Endothelial cell (in vitro differentiated cells): ENCODE measurements at regions not wholly inside any gene's neighbourhood (a gene's known extent, or its start where the extent isn't known, plus 50 kb on each side); places are given as distances from the start of the nearest gene placed in this dataset.

ENCODE experiments used
- DNase-seq: peaks from one replicate; pipeline ENCODE4 v3.0.0; 2021; ENCODE audit warnings: low spot score
- H3K27ac Mint-ChIP-seq: one replicate; pipeline ENCODE4 v1.8.0; 2021; ENCODE audit warnings: mixed read lengths, inconsistent platforms; ENCODE audit not compliant: unreplicated experiment
- H3K27me3 Mint-ChIP-seq: one replicate; pipeline ENCODE4 v1.8.0; 2021; ENCODE audit warnings: mild to moderate bottlenecking, moderate library complexity, mixed read lengths, inconsistent platforms; ENCODE audit not compliant: unreplicated experiment
- H3K36me3 Mint-ChIP-seq: one replicate; pipeline ENCODE4 v1.8.0; 2021; ENCODE audit warnings: mild to moderate bottlenecking, low read depth, mixed read lengths, inconsistent platforms; ENCODE audit not compliant: unreplicated experiment
- H3K4me1 Mint-ChIP-seq: one replicate; pipeline ENCODE4 v1.8.0; 2021; ENCODE audit warnings: mild to moderate bottlenecking, mixed read lengths, inconsistent platforms; ENCODE audit not compliant: unreplicated experiment
- H3K4me3 Mint-ChIP-seq: one replicate; pipeline ENCODE4 v1.8.0; 2021; ENCODE audit warnings: mild to moderate bottlenecking, mixed read lengths, inconsistent platforms; ENCODE audit not compliant: unreplicated experiment
- H3K9me3 Mint-ChIP-seq: one replicate; pipeline ENCODE4 v1.8.0; 2021; ENCODE audit warnings: mixed read lengths, inconsistent platforms; ENCODE audit not compliant: unreplicated experiment
- TF ChIP-seq, protein P1 (sequence below): fragments of 200-600 bp; sonication (generic); IDR thresholded peaks from one replicate; pipeline ENCODE4 v1.5.0; 2021; ENCODE audit warnings: antibody characterized with exemption; ENCODE audit not compliant: unreplicated experiment

DNA sequence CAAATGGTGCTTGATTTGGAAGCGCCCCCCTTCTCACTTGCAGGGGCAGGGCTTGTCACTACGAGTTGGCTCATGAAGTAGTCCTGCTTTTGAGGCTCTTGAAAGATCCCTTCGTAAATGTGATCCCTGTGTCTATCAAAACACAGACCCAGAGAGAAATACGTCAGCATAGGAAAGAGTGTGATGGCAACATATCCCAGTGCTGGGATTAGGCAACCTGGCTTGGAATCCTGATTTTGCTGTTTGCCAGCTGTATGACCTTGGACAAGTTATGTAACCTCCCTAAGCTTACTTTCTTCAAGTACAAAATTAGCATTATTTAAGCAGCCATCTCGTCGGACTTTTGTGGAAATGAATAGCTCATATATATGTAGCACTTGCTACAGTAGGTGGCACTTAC is 228.4 kb downstream of the ATG4C start:
- Mint-ChIP-seq H3K4me1 (peaks cover 14% of the 10 kb centered on the region), H3K27me3 (peaks cover 3% of the 10 kb centered on the region), H3K27ac (no peak overlapping the region), H3K4me3 (no peak overlapping the region), H3K36me3 (no peaks in the 10 kb centered on the region), H3K9me3 (no peaks in the 10 kb centered on the region)
- no peak for DNase-seq
- TF ChIP-seq, protein P1, sequence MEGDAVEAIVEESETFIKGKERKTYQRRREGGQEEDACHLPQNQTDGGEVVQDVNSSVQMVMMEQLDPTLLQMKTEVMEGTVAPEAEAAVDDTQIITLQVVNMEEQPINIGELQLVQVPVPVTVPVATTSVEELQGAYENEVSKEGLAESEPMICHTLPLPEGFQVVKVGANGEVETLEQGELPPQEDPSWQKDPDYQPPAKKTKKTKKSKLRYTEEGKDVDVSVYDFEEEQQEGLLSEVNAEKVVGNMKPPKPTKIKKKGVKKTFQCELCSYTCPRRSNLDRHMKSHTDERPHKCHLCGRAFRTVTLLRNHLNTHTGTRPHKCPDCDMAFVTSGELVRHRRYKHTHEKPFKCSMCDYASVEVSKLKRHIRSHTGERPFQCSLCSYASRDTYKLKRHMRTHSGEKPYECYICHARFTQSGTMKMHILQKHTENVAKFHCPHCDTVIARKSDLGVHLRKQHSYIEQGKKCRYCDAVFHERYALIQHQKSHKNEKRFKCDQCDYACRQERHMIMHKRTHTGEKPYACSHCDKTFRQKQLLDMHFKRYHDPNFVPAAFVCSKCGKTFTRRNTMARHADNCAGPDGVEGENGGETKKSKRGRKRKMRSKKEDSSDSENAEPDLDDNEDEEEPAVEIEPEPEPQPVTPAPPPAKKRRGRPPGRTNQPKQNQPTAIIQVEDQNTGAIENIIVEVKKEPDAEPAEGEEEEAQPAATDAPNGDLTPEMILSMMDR: no peak

DNA sequence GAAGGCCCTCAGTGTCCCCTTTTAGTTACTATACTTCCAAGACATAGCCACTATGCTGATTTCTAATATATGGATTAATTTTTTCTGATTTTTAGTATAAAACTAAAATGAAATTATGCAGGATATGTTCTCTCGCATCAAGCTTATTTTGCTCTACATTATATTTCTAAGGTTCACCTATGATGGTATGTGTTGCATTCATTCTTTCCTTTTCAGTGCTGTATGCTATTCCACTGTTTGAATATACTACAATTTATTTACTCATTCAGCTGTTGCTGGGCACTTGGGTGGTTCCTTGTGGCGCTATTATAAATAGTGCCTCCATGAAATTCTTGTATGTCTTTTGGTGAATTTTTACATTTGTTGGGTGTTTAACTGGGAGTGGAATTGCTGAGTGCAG is 230.3 kb downstream of the ATG4C start:
- no peak for DNase-seq
- no peaks in the 10 kb centered on the region for H3K9me3 Mint-ChIP-seq
- peaks cover 1% of the 10 kb centered on the region for H3K27me3 Mint-ChIP-seq
- no peaks in the 10 kb centered on the region for H3K36me3 Mint-ChIP-seq
- no peak overlapping the region for H3K4me3 Mint-ChIP-seq
- H3K27ac Mint-ChIP-seq: no peak overlapping the region
- peaks cover 5% of the 10 kb centered on the region for H3K4me1 Mint-ChIP-seq
- TF ChIP-seq, protein P1: no peak

DNA sequence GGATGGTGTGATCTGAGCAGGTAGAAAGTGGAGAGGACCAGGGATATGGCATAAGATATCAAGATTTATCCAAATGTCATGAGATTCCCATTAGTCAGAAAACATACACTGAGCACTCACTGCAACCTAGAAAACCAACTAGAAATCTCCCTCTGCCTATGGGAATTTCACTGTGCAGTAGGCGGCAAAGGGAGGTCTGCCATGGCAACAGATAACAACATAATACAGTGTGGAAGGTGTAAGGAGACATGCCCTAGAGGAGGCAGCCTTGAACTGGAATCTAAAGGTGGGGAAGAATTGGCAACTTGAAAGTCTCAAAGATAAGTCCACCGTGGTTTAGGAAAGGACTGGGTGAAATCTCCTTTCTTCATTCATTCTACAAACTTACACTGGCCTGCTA is 238.4 kb downstream of the ATG4C start:
- Mint-ChIP-seq H3K27me3 (peaks cover 1% of the 10 kb centered on the region), H3K27ac (no peak overlapping the region), H3K4me1 (no peaks in the 10 kb centered on the region), H3K36me3 (no peaks in the 10 kb centered on the region), H3K4me3 (no peak overlapping the region), H3K9me3 (no peaks in the 10 kb centered on the region)
- TF ChIP-seq, protein P1: no peak
- DNase-seq: no peak

DNA sequence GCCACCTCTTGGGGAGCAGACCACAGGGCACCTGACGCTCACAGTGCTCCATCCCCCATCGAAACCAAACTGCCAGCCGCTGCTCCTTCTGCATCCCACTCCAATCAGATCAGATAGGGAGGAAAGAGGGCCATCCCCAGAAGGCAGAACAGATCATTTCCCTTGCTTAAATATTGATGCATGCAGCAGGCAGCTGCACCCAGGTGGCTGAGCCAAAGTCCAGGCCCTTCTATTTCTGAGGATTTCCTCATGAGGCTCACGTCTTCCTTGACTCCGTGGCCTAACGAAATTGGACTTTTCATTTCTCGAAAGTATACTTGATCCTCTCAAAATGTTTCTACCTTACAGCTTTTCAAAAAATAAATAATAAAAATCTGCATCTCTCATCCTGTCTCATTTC is 239.2 kb downstream of the ATG4C start:
- peaks cover 1% of the 10 kb centered on the region for H3K27me3 Mint-ChIP-seq

DNA sequence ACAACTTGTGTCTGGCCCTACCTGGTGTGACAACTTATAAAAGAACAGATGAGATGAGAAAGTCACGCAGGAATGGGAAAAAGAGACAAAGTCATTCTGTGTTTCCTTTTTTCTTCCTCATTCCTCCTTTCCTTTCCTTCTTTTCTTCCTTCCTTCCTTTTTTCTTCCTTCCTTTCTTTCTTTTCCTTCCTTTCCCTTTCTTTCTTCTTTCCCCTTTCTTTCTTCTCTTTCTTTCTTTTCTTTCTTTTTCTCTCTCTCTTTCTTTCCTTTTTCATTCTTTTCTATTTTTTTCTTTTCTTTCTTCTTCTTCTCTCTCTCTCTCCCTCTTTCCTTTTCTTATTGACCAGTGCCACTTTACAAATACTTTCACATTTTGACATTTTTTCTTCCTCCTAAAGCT is 239.7 kb downstream of the ATG4C start:
- Mint-ChIP-seq H3K4me1 (no peaks in the 10 kb centered on the region), H3K9me3 (no peaks in the 10 kb centered on the region), H3K36me3 (no peaks in the 10 kb centered on the region), H3K4me3 (no peak overlapping the region), H3K27ac (no peak overlapping the region), H3K27me3 (peaks cover 1% of the 10 kb centered on the region)
- no peak for DNase-seq
- TF ChIP-seq, protein P1: no peak

More for the DNA sequence above, 239.2 kb downstream of the ATG4C start:
- Mint-ChIP-seq H3K9me3 (no peaks in the 10 kb centered on the region), H3K4me1 (no peaks in the 10 kb centered on the region), H3K36me3 (no peaks in the 10 kb centered on the region), H3K27ac (no peak overlapping the region), H3K4me3 (no peak overlapping the region)
- DNase-seq: no peak
- TF ChIP-seq, protein P1: no peak
